PC-3 (cell line): ENCODE measurements at regions not wholly inside any gene's neighbourhood (a gene's known extent, or its start where the extent isn't known, plus 50 kb on each side); places are given as distances from the start of the nearest gene placed in this dataset.

Source experiments
- ATAC-seq: fragments of 200-7000 bp; cut with Tn5 transposase; 2 replicates; pipeline ENCODE4 v1.9.1; 2020; ENCODE audit warnings: mild to moderate bottlenecking, moderate library complexity
- BruUV-seq: library from RNA; stranded (reverse); fragments of 400-500 nt; replicated peaks from 2 replicates; lab custom pipeline; 2021; lab: Mats Ljungman, UMichigan
- CTCF ChIA-PET: fragments of 300-600 bp; sonication (Branson Sonifier 250); formaldehyde crosslinking; loops from one replicate; lab custom pipeline; 2022; ENCODE audit warnings: antibody characterized with exemption; lab: Charles Lee
- POLR2A ChIA-PET: fragments of 300-600 bp; sonication (Branson Sonifier 250); formaldehyde crosslinking; loops from one replicate; lab custom pipeline; 2022; ENCODE audit warnings: antibody characterized with exemption; ENCODE audit not compliant: unreplicated experiment; lab: Charles Lee
- DNase-seq: peaks from one replicate; pipeline ENCODE4 v3.0.0-alpha.2; 2015
- H2AFZ ChIP-seq: fragments of 300-600 bp; sonication (generic); 2 replicates; pipeline ENCODE4 v1.6.0; 2016; ENCODE audit warnings: antibody characterized with exemption, low read length
- H3F3A ChIP-seq: fragments of 300-600 bp; sonication (generic); one replicate; pipeline ENCODE4 v1.6.0; 2017; ENCODE audit warnings: antibody characterized with exemption, low read length, control low read depth, mild to moderate bottlenecking; ENCODE audit not compliant: unreplicated experiment
- H3K27ac ChIP-seq: fragments of 300-600 bp; sonication (generic); 2 replicates; pipeline ENCODE4 v1.5.1; 2016; ENCODE audit warnings: mild to moderate bottlenecking, low read length
- H3K27me3 ChIP-seq: fragments of 300-600 bp; sonication (generic); 2 replicates; pipeline ENCODE4 v1.6.1; 2016; ENCODE audit warnings: low read length, mixed read lengths
- H3K36me3 ChIP-seq: fragments of 300-600 bp; sonication (generic); 2 replicates; pipeline ENCODE4 v1.6.1; 2016; ENCODE audit warnings: low read depth, mixed run types, low read length, mixed read lengths
- H3K4me1 ChIP-seq: fragments of 300-600 bp; sonication (generic); 2 replicates; pipeline ENCODE4 v1.5.1; 2016; ENCODE audit warnings: low read length; ENCODE audit not compliant: insufficient read depth
- H3K4me2 ChIP-seq: fragments of 300-600 bp; sonication (generic); 2 replicates; pipeline ENCODE4 v1.6.0; 2016; ENCODE audit warnings: low read length
- H3K4me3 ChIP-seq: fragments of 300-600 bp; sonication (generic); 2 replicates; pipeline ENCODE4 v1.5.1; 2016; ENCODE audit warnings: mild to moderate bottlenecking, low read length, mixed read lengths
- H3K79me2 ChIP-seq: fragments of 300-600 bp; sonication (generic); 2 replicates; pipeline ENCODE4 v1.6.1; 2017; ENCODE audit warnings: low read length, mixed read lengths
- H3K9ac ChIP-seq: fragments of 300-600 bp; sonication (generic); 2 replicates; pipeline ENCODE4 v1.6.0; 2016; ENCODE audit warnings: mild to moderate bottlenecking, low read length
- H3K9me2 ChIP-seq: fragments of 300-600 bp; sonication (generic); replicated peaks from 2 replicates; pipeline ENCODE4 v1.6.1; 2016; ENCODE audit warnings: mixed run types, low read length, mixed read lengths
- H3K9me3 ChIP-seq: fragments of 300-600 bp; sonication (generic); 2 replicates; pipeline ENCODE4 v1.6.1; 2016; ENCODE audit warnings: low read length, mixed read lengths
- H4K20me1 ChIP-seq: fragments of 300-600 bp; sonication (generic); 2 replicates; pipeline ENCODE4 v1.6.1; 2016; ENCODE audit warnings: low read length, mixed read lengths
- EZH2 ChIP-seq: fragments of 300-600 bp; sonication (generic); IDR thresholded peaks from one replicate; pipeline ENCODE4 v1.6.1; 2017; ENCODE audit warnings: antibody characterized with exemption, mild to moderate bottlenecking, low read length; ENCODE audit not compliant: unreplicated experiment
- EZH2phosphoT487 ChIP-seq: fragments of 300-600 bp; sonication (generic); IDR thresholded peaks from 2 replicates; pipeline ENCODE4 v1.6.1; 2018; ENCODE audit warnings: mild to moderate bottlenecking, antibody characterized with exemption, low read length, borderline replicate concordance
- intact Hi-C: fragments of 100-400 bp; cut with micrococcal nuclease; formaldehyde crosslinking; loops from 2 replicates; pipeline ENCODE4 v1.9.0; 2023
- TF ChIP-seq, protein P1 (sequence below): fragments of 300-600 bp; sonication (generic); conservative IDR thresholded peaks from 2 replicates; pipeline ENCODE4 v1.5.1; 2017; ENCODE audit warnings: antibody characterized with exemption, low read depth, mild to moderate bottlenecking, low read length

DNA sequence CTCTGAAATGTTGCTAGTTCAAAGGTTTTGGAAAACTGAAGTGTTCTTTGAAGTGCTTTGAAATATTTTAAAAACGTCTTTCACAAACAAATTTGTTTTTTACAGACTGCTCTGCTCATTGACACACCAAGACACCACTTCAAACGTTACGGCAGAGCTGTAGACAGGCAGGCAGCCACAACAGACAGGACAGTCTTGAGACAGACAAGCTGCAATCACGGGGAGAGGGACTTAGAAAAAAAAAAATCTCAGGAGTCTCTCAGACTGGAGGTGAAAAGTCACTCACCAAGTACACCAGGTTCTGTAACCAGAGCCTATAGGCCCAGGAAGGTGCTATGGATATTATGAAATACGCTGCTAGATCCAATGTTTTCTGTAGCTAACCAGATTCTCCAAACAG lies 135.4 kb downstream of the ISL1 start:
- Histone ChIP-seq H3K9ac (no peak overlapping the region), H3K27me3 (no peaks in the 10 kb centered on the region), H3F3A (no peaks in the 10 kb centered on the region), H3K79me2 (no peaks in the 10 kb centered on the region), H3K4me3 (no peak overlapping the region), H3K4me1 (no peaks in the 10 kb centered on the region), H3K4me2 (no peak overlapping the region), H3K9me3 (no peaks in the 10 kb centered on the region), H4K20me1 (no peaks in the 10 kb centered on the region), H2AFZ (0 out of 2 replicates have a peak overlapping the region, but pooled peaks have one; percentile 22), H3K27ac (no peak overlapping the region), H3K36me3 (no peaks in the 10 kb centered on the region), H3K9me2 (no peaks in the 10 kb centered on the region)
- POLR2A ChIA-PET: no interaction called here
- DNase-seq: no peak
- TF ChIP-seq, protein P1, sequence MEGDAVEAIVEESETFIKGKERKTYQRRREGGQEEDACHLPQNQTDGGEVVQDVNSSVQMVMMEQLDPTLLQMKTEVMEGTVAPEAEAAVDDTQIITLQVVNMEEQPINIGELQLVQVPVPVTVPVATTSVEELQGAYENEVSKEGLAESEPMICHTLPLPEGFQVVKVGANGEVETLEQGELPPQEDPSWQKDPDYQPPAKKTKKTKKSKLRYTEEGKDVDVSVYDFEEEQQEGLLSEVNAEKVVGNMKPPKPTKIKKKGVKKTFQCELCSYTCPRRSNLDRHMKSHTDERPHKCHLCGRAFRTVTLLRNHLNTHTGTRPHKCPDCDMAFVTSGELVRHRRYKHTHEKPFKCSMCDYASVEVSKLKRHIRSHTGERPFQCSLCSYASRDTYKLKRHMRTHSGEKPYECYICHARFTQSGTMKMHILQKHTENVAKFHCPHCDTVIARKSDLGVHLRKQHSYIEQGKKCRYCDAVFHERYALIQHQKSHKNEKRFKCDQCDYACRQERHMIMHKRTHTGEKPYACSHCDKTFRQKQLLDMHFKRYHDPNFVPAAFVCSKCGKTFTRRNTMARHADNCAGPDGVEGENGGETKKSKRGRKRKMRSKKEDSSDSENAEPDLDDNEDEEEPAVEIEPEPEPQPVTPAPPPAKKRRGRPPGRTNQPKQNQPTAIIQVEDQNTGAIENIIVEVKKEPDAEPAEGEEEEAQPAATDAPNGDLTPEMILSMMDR: no peak
- TF ChIP-seq EZH2: no peak
- CTCF ChIA-PET: interaction anchor here (0.6 kb wide), 1 partner anchor 488 kb away, joined by 3 read pairs; no protein-coding TSS in a partner anchor
- ATAC-seq: no peak
- intact Hi-C loops: no loop called here
- BruUV-seq: no TSS peak

DNA sequence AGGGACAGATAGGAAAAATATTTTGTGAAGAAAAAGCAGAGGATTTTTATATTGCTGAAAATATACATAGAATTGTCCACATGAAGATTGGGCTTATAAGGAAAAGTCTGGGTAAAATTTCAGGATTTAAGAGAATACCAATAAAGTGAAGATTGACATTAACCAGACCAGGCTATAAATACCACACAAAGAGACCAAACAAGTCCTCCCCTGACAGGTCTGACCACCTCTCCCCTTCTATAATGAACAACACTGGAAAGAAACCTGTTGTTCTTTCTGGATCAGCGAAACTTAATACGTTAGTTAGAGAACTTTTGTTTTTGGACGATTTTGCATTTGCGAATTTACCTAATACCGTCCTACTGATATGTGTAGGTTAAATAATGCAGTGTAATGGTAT lies 138.3 kb downstream of the ISL1 start:
- DNase-seq (no peak), ATAC-seq (no peak)
- no peak overlapping the region for H2AFZ ChIP-seq
- no peaks in the 10 kb centered on the region for H3K27me3 ChIP-seq
- no peaks in the 10 kb centered on the region for H3K36me3 ChIP-seq
- no peaks in the 10 kb centered on the region for H3F3A ChIP-seq
- H3K79me2 ChIP-seq: no peaks in the 10 kb centered on the region
- BruUV-seq: no TSS peak
- intact Hi-C loops: no loop called here
- no peaks in the 10 kb centered on the region for H3K9me2 ChIP-seq
- no peak overlapping the region for H3K4me3 ChIP-seq
- no peak overlapping the region for H3K27ac ChIP-seq
- TF ChIP-seq, protein P1: no peak
- TF ChIP-seq EZH2 (no peak), EZH2phosphoT487 (no peak)
- ChIA-PET POLR2A (no interaction called here), CTCF (no interaction called here)
- no peaks in the 10 kb centered on the region for H4K20me1 ChIP-seq
- no peak overlapping the region for H3K9ac ChIP-seq
- H3K9me3 ChIP-seq: no peaks in the 10 kb centered on the region
- no peaks in the 10 kb centered on the region for H3K4me1 ChIP-seq
- no peak overlapping the region for H3K4me2 ChIP-seq

DNA sequence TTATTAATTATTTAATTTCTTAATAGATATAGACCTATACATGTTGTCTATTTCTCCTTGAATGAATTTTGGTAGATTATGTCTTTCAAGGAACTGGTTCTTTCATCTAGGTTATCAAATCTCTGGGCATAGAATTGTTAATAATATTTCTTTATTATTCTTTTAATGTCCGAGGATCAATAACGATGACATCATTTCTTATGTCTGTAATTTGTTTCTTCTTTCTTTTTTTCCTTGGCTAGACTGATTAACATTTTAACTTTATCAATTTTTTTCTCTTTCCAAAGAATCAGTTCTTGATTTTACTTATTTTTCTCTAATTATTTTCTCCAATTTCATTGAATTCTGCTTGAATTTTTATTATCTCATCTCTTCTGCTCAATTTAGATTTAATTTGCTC lies 156.0 kb downstream of the ISL1 start:
- H3K9me2 ChIP-seq: no peaks in the 10 kb centered on the region
- no peaks in the 10 kb centered on the region for H3K4me1 ChIP-seq
- H3K27ac ChIP-seq: no peak overlapping the region
- no peaks in the 10 kb centered on the region for H3K9me3 ChIP-seq
- no peak overlapping the region for H3K4me2 ChIP-seq
- H3K9ac ChIP-seq: no peak overlapping the region
- no peaks in the 10 kb centered on the region for H3K27me3 ChIP-seq
- ATAC-seq: no peak
- no peak overlapping the region for H2AFZ ChIP-seq
- ChIA-PET CTCF (no interaction called here), POLR2A (no interaction called here)
- no peaks in the 10 kb centered on the region for H3F3A ChIP-seq
- no TSS peak for BruUV-seq
- intact Hi-C loops: no loop called here
- no peak for DNase-seq
- no peaks in the 10 kb centered on the region for H3K79me2 ChIP-seq
- H3K36me3 ChIP-seq: no peaks in the 10 kb centered on the region
- H3K4me3 ChIP-seq: no peak overlapping the region
- H4K20me1 ChIP-seq: no peaks in the 10 kb centered on the region
- TF ChIP-seq, protein P1: no peak
- TF ChIP-seq EZH2phosphoT487: no peak
- TF ChIP-seq EZH2: no peak
